ENCODE measurements at regions not wholly inside any gene's neighbourhood (a gene's known extent, or its start where the extent isn't known, plus 50 kb on each side); places are given as distances from the start of the nearest gene placed in this dataset.

DNA sequence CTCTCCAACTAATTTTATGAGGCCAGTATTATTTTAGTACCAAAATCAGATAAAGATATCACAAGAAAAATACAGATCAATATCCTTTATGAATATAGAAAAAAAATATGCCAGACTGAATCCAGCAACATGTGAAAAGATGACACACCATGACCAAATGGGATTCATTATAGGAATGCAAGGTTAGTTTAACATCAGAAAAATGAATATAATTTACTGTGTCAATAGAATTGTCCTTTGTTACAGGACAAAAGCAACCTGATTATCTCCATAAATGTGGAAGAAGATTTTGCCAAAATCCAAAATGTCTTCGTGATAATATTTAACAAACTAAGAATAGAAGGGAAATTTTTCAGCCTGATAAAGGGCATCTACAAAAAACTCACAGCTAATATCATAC, 66.4 kb upstream of the DAB2 start:
- Histone ChIP-seq H3K27me3 (ENCODE audit: control insufficient read depth, insufficient read depth, low read length) (no peaks in the 10 kb centered on the region), H3K36me3 (ENCODE audit: control insufficient read depth, insufficient read depth, low read length) (no peaks in the 10 kb centered on the region), H3K4me3 (ENCODE audit: low read depth, low read length) (no peak overlapping the region)
- TF ChIP-seq, protein P1, sequence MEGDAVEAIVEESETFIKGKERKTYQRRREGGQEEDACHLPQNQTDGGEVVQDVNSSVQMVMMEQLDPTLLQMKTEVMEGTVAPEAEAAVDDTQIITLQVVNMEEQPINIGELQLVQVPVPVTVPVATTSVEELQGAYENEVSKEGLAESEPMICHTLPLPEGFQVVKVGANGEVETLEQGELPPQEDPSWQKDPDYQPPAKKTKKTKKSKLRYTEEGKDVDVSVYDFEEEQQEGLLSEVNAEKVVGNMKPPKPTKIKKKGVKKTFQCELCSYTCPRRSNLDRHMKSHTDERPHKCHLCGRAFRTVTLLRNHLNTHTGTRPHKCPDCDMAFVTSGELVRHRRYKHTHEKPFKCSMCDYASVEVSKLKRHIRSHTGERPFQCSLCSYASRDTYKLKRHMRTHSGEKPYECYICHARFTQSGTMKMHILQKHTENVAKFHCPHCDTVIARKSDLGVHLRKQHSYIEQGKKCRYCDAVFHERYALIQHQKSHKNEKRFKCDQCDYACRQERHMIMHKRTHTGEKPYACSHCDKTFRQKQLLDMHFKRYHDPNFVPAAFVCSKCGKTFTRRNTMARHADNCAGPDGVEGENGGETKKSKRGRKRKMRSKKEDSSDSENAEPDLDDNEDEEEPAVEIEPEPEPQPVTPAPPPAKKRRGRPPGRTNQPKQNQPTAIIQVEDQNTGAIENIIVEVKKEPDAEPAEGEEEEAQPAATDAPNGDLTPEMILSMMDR (IDR thresholded peaks at IDR 0.05; ENCODE audit: insufficient read depth, low read length, poor library complexity, severe bottlenecking): no peak
- DNase-seq (ENCODE audit: low read depth): no peak

DNA sequence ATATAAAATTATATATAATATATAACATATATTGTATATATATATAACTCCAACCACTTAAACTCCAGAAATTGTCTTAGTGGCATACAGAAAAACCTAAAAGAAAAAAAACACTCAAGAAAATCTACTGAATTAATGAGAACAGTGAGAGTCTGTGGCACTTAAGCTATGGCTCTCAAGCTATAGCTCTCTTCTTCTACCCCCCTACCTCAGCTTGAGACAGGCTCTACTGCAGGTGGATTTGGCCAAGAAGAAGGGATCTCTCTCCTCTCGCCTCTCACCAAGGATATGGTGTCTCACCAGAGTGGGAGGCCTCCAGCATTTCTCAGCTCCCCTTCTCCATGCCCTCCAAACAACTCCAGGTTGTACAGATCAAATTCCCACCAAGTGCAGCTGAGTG, 64.5 kb upstream of the DAB2 start:
- Histone ChIP-seq H3K36me3 (ENCODE audit: control insufficient read depth, insufficient read depth, low read length) (no peaks in the 10 kb centered on the region), H3K27me3 (ENCODE audit: control insufficient read depth, insufficient read depth, low read length) (no peaks in the 10 kb centered on the region), H3K4me3 (ENCODE audit: low read depth, low read length) (no peak overlapping the region)
- TF ChIP-seq, protein P1 (IDR thresholded peaks at IDR 0.05; ENCODE audit: insufficient read depth, low read length, poor library complexity, severe bottlenecking): no peak
- DNase-seq (ENCODE audit: low read depth): no peak

DNA sequence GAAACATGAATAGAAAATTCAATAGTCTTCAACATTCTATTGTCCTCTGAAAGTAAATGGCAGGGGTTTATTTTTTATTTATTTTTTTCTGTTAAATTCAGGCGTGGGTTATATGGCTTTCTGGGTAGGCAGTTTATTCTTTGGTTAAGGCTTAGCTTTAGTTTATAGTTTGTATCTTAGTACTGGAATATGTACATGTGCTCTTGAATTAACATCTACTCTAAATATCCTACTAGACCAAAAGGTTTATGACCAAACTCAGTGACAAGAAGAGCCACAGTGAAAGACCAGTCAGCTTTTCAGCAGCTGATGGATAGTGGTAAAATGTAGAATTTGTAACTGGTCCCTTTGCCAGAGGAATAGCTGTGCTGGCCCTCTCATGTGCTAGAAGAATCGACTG, 62.0 kb upstream of the DAB2 start:
- no peaks in the 10 kb centered on the region for H3K36me3 ChIP-seq (ENCODE audit: control insufficient read depth, insufficient read depth, low read length)
- no peak overlapping the region for H3K4me3 ChIP-seq (ENCODE audit: low read depth, low read length)
- no peak for DNase-seq (ENCODE audit: low read depth)
- H3K27me3 ChIP-seq (ENCODE audit: control insufficient read depth, insufficient read depth, low read length): no peaks in the 10 kb centered on the region
- TF ChIP-seq, protein P1 (IDR thresholded peaks at IDR 0.05; ENCODE audit: insufficient read depth, low read length, poor library complexity, severe bottlenecking): no peak

DNA sequence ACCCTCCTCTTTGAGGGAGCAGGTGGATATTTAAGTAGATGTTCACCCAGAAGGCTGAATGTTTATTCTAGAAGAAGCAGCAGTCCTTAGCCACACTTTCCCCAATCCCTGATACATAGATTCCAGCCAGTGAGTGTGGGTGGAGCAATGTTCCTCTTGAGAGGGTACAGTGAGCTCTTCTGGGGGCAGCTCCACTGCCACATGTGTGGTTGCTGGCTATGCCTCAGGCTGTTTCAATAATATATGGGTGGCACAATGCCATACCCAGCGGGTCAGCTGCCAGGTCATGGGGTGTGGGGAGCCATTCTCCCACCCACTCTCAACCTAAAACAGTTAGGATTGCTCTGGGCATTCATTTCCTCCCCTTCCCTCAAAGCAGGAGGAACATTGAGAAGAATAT, 61.6 kb upstream of the DAB2 start:
- H3K36me3 ChIP-seq (ENCODE audit: control insufficient read depth, insufficient read depth, low read length): no peaks in the 10 kb centered on the region
- TF ChIP-seq, protein P1 (IDR thresholded peaks at IDR 0.05; ENCODE audit: insufficient read depth, low read length, poor library complexity, severe bottlenecking): no peak
- no peaks in the 10 kb centered on the region for H3K27me3 ChIP-seq (ENCODE audit: control insufficient read depth, insufficient read depth, low read length)
- no peak overlapping the region for H3K4me3 ChIP-seq (ENCODE audit: low read depth, low read length)
- DNase-seq (ENCODE audit: low read depth): no peak

DNA sequence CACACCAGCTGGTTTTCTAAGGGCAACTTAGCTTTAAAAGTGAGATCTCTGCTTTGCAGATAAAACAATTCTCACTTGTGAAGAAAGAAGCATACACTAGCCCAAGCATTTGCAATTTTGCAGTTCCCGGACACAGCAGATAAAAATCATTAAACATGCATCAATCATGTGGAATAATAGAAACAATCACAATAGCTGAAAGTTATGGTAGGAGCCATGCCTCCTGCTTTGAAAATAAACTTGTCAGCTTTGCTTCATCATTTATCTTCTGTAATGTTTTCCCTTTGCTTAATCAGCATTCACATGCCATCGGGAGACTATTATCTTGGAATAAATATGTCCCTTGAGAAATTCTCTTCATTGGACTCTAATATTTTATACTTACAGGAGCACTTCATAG, 60.3 kb upstream of the DAB2 start:
- TF ChIP-seq, protein P1 (IDR thresholded peaks at IDR 0.05; ENCODE audit: insufficient read depth, low read length, poor library complexity, severe bottlenecking): no peak
- Histone ChIP-seq H3K27me3 (ENCODE audit: control insufficient read depth, insufficient read depth, low read length) (no peaks in the 10 kb centered on the region), H3K4me3 (ENCODE audit: low read depth, low read length) (no peak overlapping the region), H3K36me3 (ENCODE audit: control insufficient read depth, insufficient read depth, low read length) (no peaks in the 10 kb centered on the region)
- no peak for DNase-seq (ENCODE audit: low read depth)

DNA sequence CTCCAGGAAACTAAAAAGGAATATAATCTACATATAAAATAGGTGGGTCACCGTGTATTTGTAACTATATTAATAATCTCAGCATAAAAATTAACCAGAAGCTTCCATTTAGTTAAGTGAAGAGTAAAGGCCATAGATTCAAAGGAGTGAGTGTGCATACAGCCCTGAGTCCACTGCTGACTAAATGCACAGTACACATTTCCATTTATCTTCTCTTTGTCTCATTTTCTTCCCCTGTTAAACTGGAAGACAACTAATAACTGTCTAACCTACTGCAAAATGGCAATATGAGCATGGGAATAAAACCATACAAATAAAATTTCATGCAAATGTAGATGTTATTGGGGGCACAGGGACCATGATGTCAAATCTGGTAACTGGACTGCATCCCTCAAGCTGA, 59.9 kb upstream of the DAB2 start:
- Histone ChIP-seq H3K4me3 (ENCODE audit: low read depth, low read length) (no peak overlapping the region), H3K27me3 (ENCODE audit: control insufficient read depth, insufficient read depth, low read length) (no peaks in the 10 kb centered on the region), H3K36me3 (ENCODE audit: control insufficient read depth, insufficient read depth, low read length) (no peaks in the 10 kb centered on the region)
- no peak for DNase-seq (ENCODE audit: low read depth)
- TF ChIP-seq, protein P1 (IDR thresholded peaks at IDR 0.05; ENCODE audit: insufficient read depth, low read length, poor library complexity, severe bottlenecking): no peak

Data from kidney epithelial cell (primary cell).